NCI-H1048 (cell line): ENCODE measurements at regions not wholly inside any gene's neighbourhood (a gene's known extent, or its start where the extent isn't known, plus 50 kb on each side); places are given as distances from the start of the nearest gene placed in this dataset.

ENCODE experiments used
- DNase-seq: peaks from one replicate; lab custom pipeline; 2025; lab: John Stamatoyannopoulos, UW

DNA sequence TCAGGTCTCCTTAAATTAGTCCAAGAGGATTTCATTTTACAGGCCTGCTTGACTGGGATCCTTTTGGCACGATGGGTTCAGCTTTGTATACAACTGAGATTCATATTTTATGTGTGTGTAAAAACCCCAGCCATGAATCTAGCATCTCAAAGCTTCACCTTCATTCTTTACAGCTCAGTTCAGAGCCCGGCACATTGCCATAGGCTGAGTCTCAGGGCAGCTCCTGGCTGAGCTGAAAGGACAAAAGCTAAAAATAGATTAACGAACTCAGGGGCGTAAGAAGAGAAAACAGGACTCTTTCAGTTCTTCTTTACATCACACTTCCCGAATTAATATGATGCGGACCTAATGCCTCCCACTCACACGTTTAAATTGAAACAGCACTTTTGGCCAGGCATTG is 262.8 kb upstream of the PBX1 start:
- DNase-seq = no peak

GRCh38 chr1:164308101-164308500 is 250.9 kb upstream of the PBX1 start:
- no peak for DNase-seq

DNA sequence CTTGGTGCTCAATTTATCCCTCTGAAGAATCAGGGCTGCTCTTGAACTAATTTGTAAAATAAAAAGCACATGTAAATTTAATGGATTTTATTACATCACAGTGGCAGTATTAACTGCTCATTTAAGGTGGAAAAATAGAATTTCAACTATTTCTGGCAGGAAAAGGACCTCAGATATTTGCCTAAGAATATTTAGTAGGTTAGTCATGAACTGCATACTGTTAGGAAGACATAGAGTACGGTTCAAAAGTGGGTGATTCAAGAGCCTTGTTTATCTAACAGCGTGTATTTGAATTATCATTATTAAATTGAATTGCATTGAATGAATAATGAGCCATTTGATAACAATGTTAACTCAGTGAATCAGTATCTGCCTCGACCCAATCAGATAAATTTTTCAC is 248.8 kb upstream of the PBX1 start:
- no peak for DNase-seq

- no peak for DNase-seq
Measured at GRCh38 chr1:164311377-164311776, 247.6 kb upstream of the PBX1 start.

- DNase-seq = peak; percentile 29
Measured at GRCh38 chr1:164320790-164321731, 237.9 kb upstream of the PBX1 start.

GRCh38 chr1:164325786-164326185 is 233.2 kb upstream of the PBX1 start:
- no peak for DNase-seq

DNA sequence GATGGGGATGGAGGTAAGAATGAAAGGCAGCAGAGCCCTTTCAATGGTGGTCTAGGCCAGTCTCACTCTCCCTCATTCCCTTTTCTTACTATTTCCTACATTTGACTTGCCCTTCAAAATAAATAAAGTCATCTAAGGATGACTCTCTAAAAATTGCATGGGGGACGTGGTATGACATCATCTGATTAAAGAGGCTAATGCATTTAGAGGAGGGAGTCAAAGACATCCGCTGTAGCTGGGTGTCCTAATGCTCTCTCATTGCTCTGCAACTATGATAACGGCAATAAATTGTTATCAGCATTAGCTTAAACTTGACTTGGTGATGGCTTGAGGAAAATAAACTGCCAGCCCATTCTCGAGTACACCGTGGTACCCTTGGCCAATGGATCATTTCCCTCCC is 225.6 kb upstream of the PBX1 start:
- DNase-seq = no peak

- no peak for DNase-seq
Measured at GRCh38 chr1:164337394-164337793, 221.6 kb upstream of the PBX1 start.

- no peak for DNase-seq
Measured at GRCh38 chr1:164337885-164338284, 221.1 kb upstream of the PBX1 start.

- no peak for DNase-seq
Measured at GRCh38 chr1:164343189-164343588, 215.8 kb upstream of the PBX1 start.

- DNase-seq = no peak
Measured at GRCh38 chr1:164347980-164348379, 211.0 kb upstream of the PBX1 start.

- no peak for DNase-seq
Measured at GRCh38 chr1:164356511-164356910, 202.5 kb upstream of the PBX1 start.

GRCh38 chr1:164360265-164360664 is 198.7 kb upstream of the PBX1 start:
- no peak for DNase-seq

DNA sequence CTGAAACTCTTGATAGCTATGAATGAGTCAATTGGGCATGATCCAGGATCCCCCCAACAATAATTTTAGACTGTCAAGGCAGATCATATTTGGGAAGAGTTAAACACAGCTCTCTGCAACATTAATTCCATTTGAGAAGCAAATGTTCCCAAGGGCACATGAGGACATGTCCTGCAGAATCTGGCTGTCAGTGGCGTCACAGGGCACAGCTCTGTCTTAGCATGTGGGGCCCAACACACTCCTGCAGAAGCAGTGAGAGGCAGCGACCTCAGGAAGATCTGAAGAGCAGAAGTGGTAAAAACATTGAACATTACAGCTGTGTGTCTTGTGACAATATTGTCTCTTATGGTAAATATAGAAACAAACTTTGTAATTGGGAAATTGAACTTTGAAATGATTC is 197.1 kb upstream of the PBX1 start:
- DNase-seq = no peak

GRCh38 chr1:164363980-164364379 is 195.0 kb upstream of the PBX1 start:
- no peak for DNase-seq

DNA sequence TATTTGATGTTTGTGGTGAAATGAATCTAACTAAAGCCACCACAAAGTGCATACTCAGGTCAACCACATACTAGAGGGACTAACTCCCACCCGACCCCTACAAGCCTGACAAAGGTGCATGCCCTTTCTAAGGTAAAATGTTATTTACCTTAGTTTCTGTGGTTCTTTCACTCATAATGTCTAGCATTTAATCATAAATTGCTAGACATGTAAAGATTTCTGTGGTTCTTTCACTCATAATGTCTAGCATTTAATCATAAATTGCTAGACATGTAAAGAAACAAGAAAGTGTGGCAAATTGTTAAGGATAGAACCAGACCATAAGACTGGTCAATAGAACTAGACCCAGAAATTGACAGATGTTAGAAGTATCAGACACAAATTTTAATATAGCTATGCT is 193.0 kb upstream of the PBX1 start:
- no peak for DNase-seq

- DNase-seq = no peak
Measured at GRCh38 chr1:164369698-164370365, 189.2 kb upstream of the PBX1 start.

DNA sequence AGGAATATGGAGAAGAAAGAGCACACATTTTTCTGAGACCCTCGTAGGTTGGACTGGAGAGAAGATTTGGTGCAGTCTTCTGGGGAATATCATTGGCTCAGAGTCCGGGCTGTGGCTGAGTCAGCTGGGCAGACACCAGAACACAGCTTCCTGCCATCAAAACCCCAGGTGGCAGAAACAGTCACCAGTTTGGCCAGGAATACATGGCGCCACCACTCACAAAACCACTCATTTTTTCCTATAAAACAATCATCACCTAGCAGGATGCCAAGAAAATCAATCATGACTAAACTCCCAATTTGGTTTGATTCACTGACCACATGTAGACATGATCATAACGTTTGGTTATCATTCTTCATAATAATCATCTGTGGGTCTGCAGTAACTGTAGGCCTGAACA is 178.1 kb upstream of the PBX1 start:
- DNase-seq = no peak

DNA sequence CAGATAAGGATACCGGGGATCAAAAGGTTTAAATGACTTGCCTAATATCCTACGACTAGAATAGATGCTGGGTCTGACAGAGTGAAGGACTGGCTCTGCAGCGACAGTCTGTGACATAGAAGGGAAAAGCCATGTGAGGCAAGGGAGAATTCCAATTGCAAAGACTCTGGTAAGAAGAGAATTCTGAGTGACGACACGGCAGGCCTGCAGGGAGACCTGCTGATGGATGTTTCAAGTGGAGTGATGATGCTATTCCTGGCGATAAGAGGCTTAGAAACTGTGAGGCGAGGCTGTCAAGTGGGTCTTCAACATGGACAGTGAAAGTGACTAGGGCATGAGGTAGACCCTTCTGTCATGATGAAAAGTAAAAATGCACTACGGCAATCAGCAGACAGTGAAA is 176.6 kb upstream of the PBX1 start:
- no peak for DNase-seq

DNA sequence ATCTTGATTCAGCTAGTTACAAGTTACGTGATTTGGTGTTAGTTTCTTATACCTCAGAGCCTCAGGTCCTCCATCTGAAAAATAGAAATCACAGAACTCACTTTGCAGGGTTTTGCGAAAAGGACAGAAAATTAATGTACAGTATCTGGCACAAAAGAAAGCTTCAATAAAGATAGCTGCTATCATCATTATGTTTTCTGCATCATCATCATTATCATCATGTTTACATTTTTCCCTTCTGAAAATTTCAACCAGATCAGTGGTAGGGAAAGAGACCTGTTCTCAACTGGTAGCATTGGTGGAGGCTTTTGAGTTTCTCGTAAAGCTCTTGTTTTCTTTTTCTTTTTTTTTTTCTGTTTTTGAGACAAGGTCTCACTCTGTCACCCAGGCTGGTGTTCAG is 174.7 kb upstream of the PBX1 start:
- DNase-seq = no peak

DNA sequence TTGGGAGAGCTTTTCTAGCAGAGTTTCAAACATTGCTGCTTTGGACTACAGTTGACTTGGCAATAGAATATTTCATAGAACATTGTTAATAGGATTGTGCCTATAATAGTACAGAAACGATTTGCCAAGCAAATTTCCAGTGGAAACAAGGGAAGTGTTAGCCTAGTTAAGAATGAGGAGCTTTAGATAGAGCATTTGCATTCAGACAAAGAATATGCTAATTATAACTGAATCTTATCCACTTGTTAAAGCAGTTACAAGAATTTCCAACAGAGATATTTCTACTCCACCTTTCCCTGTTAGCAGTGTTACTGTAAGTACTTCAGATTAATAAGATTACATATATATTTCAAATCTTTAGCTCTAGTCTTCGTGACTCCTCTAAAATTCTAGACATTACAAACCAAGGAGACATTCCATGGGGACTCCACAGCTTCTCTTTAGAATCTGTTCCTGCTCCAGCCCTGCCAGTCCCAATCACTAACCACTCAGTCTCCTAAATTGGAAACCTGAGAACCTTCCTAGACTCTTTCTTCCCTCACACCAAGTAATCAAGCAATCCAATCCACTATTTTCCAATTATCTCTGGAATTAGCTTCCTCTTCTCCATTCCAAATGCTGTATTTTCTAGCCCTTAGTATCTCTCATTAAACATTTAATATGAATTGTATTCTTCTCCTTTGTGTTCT is 141.8 kb upstream of the PBX1 start:
- no peak for DNase-seq

DNA sequence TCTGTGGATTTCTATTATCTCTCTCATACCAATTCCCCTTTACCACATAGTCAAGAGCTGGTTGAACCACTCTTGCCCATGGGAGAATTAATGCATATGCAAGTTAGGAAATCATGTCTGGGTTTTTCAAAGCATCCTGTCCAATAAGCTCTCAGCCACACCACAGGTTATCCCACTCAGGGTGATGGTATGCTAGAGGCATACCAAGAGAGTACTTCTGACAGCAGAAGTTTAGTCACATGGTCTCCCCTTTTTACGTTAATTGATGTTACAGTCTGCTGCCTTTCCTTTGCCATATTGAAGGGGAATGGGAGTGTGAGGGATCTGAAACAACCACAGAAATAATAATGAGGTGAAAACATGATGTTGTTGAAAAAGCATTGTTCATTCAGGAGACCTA is 135.8 kb upstream of the PBX1 start:
- no peak for DNase-seq
